DMS114 treated with DMSO at 0.1 percent for 48 hours (cell line): ENCODE measurements at regions not wholly inside any gene's neighbourhood (a gene's known extent, or its start where the extent isn't known, plus 50 kb on each side); places are given as distances from the start of the nearest gene placed in this dataset.

Experiments
- DNase-seq: peaks from one replicate; lab custom pipeline; 2025; ENCODE audit not compliant: unreplicated experiment; lab: John Stamatoyannopoulos, UW

DNA sequence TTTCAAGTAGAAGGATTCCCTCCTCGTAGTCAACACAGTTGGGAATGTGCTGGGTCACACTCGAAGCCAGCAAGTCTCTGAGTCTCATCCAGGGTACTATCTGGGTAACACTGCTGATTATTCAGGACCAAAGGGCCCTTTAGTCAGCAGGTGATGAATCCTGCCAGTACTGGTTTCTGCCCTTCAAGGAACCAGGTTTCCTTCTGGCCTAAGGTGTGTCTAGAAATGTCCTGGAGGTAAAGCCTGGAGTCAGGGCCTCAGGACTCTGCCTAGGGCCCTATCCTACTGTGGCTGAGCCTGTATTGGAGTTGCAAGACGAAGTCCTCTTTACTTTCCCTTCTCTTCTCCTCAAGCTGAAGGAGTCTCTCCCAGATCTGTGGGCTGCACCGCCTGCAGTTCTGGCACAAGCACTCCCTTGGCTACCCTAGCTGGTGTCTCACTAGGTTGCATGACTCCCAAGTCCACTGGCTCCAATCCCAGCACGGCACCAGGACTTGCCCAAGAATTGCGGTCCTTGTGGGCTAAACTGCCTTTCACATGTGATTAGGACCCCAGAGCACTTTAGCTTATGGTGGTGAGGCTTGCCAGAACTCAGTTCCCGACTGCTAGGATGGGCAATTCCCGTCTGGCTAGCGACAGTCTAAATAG lies 193.7 kb upstream of the PDE3A start:
- no peak for DNase-seq

DNA sequence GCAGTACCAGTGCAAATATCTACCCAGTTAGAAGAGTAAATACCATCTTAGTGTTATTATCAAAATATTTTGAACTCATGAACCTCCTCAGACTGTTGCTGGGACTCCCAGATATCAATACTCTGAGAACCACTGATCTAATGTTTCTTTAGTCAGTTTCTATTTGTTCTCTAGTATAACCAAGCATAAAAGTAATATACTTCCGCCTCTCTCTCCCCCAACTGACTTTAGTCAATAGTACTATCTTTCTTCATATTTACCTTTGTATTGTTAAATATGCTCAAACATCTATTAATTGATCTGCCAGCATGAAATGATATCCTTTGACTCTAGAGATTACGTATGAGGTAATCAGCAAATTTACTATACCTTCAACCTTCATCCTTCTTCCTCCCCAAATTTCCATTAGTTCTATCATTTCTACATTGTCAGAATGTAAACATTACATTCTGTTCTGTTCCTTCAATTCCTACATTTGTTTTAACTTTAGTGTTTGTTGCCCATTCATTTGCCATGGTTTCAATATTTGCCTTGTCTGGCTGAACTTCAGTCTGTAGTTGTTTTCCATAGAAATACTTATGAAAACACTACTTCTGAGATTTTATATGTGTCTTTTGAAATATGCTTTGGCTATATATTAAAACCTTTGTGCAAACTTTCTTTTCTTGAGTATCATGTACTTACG lies 192.5 kb upstream of the PDE3A start:
- DNase-seq: no peak

DNA sequence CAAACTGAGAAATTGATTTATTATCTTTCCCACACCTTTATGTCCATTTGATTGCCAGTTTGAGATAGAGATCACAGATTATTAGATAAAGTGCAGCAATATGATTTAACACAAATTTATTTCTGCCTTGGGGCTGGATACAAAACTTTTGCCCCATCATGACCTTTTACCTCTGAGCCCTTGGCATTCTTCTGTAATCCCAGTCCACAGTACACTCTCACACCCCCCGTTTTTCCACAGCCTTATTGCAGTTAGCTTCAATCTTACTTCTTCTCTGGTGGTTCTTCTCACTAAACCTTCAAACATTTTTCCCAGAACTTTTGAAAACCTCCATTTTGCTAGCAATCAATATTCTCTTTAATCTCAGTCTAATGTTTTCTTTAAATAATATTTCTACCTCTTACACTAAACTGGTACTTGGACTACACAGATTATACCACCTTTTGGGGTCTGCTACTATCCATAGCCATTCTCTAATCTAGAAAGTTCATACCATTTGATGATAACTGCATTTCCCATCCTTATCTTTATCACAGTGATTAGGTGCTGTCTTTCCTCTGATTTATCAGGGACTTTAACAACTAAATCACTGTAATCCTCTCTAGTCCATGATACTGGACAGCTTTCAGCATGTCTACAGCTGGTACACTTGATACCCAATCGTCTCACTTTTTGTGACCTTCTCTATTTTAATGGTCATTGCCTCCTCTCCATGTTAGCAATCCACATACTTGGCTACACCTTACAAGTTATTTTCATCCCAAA lies 186.7 kb upstream of the PDE3A start:
- no peak for DNase-seq

DNA sequence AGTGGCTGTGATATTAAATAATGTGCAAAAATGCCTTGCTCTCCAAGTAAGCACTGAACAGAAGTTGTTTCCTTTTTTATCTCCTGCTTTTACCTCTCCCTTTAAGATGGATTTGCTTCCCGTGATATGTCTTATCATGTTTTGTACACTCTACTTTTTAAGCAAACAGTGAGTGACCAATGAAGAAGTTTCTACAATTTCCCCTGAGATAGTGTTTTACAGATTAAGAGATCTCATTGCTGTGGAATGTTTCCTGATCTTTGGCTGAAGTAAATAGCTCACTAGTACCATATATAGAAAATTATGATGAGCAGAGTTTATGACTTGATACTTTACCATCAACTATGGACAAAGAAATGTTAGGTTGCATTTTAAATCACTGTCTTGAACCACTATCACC lies 184.8 kb upstream of the PDE3A start:
- no peak for DNase-seq

DNA sequence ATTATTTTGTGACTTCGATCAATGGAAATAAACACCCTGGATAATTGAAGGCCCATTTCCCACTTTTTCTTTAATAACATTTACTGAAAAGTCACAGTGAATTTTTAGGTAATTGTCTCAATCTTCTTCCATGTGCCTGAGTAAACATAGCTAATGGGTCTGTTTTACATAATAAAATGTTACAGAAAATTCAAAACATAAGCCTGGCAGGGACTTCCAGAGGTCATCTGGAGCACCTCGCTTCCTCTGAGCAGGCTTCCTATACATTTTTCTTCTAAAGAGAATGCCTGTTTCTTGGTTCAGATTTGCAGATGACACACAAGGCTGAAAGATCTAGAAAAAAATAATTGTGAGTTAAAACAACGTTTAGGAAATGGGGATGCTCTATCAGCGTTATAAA lies 183.8 kb upstream of the PDE3A start:
- DNase-seq: no peak

DNA sequence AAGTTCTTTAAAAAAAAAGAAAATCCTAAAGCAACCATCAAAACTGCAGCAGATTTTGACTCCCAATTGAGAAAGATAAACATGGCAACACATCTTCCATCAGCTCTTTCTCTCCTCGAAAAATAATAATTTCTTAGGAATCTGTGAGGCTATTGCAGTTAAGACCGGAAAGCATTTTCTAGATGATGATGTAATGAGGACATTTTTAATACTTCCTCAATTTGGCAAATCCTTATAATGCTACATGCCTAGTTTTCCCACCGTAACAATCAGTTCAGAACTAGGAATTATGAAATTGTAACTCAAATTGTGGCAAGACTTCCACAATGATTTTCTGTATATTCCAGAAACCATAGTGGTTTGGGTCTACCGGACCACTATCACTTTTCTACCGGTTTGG lies 180.9 kb upstream of the PDE3A start:
- no peak for DNase-seq

DNA sequence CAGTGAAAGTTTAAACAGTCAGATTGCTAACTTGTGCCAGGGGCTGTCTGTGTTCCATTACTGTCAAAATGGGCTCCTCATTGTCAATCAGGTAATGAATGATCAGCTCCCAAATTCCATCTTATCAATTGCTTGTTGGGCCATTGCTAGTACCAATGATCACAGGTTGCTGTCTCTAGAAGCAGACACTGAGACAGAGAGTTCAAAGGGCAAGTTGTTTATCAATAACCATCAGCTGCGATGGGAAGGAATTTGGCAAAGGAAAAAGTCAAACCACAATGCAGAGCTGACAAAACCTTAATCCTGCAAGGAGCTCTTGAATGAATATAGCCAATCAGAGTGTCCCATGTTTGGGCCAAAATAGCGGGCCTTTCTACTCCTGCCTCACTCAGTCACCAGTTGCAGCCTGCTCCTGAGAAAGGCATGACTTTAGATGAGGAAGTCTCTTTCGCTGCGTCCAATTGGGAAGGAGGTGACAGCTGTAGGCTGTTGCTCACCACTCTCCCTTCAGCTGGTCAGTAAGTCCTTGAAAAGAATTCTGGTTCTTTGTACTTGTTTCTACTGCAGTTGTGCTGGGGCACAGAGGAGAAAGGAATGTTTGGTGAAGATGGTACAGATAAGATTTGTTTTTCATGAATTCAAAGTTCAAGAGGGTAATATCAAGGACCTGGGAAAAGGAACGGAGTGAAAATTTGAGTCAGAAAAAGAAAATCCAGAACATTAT lies 179.2 kb upstream of the PDE3A start:
- DNase-seq: no peak

DNA sequence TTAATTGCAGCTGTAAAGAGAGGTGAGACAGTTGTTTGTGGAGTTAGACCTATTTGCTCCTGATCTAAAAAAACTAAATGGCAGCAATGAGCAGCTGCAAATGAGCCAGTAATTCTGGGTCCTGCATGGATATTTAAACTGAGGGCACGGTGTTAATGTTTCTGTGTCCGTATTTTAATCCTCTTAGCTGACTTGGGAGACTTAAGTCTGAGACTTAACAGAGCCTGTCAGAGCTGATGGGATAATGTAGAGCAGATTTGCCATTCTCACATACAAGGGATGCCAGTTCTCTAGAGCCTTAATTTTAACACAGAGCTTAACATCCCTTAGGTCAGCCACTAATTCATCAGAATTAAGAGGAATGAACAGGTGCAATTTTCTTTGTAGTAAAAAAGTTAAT lies 178.6 kb upstream of the PDE3A start:
- DNase-seq: no peak

DNA sequence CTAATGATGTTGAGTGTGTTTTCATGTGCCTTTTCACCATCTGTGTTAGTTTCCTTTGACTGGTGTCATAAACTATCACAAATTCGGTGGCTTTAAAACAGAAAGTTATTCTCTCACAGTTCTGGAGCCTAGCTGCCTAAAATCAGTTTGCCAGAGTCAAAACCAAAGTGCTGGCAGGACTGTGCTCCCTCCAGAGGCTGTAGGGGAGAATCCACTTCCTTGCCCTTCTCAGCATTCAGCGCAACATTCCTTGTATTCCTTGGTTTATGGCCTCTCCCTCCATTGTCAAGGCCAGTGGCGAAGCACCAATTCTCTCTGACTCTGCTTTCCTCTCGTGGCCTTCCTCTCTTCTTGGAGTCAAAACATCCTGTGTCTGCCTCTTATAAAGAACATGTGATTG lies 174.2 kb upstream of the PDE3A start:
- DNase-seq: no peak

DNA sequence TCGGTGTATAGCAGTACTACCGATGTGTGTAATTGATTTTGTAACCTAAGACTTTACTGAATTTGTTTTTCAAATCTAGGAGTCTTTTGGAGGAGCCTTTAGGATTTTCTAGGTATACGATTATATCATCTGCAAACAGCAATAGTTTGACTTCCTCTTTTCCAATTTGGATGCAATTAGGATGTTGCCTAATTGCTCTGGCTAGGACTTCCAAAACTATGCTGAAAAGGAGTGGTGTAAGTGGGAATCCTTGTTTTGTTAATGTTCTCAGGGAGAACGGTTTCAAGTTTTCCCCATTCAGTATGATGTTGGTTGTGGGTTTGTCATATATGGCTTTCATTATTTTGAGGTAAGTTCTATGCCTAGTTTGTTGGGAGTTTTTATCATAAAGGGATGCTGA lies 171.6 kb upstream of the PDE3A start:
- DNase-seq: no peak

DNA sequence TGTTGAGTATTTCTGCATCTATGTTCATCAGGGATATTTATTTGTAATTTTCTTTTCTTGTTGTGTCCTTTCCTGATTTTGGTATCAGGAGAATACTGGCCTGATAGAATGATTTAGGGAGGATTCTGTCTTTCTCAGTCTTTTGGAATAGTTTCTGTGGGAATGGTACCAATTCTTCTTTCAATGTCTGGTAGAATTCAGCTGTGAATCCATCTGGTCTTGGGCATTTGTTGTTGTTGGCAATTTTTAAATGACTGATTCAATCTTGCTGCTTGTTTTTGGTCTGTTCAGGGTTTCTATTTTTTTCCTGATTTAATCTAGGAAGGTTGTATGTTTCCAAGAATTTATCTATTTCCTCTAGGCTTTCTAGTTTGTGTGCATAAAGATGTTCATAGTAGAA lies 170.9 kb upstream of the PDE3A start:
- no peak for DNase-seq

DNA sequence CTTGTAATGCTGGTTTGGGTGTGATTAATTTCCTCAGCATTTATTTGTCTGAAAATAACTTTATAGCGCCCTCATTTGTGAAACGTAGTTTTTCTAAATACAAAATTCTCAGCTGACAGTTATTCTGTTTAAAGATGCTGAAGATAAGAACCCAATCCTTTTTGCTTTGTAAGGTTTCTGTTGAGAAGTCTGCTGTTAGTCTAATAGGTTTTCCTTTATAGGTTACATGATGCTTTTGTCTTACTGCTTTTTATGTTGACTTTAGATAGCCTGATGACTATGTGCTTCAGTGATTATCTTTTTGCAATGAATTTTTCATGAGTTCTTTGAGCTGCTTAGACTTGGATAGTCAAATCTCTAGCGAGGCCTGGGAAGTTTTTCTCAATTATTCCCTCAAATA lies 168.6 kb upstream of the PDE3A start:
- DNase-seq: no peak

DNA sequence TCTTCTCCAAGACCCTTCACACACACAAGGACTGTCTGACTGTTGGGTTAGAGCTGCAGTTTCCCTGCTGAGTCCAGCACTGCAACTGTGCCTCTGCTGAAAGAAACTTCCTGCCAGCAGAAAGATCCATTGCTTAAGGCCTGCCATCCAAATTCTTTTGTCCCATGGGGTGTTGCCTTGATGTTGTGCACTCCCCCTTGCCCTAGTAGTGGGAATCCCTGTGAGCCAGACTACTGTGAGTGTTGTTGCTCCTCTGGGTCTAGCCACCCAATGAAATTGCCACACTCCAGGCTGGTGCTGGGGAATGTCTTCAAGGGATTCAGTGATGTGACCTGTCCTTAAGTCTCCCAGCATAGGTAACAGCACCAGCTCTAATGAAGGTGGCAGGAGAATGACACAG lies 166.6 kb upstream of the PDE3A start:
- no peak for DNase-seq

DNA sequence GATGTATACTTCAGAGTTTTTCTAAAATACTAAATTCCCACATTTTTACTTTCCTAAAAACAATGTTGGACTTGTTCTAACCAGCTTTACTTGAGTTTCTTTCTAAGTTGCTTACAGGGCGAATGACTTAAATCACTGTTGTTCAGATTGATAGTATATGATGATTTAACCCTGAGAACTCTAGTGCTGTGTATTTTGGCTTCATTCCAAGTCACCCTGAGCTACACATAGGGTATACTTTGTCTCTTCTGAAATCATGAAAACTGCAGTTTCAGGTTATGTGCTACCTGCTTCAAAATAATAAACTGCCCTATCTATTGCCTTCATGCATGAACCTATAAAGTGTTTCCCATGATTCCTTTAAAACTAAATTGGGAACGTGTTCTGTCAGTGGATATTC lies 162.5 kb upstream of the PDE3A start:
- peak; percentile 36 for DNase-seq

DNA sequence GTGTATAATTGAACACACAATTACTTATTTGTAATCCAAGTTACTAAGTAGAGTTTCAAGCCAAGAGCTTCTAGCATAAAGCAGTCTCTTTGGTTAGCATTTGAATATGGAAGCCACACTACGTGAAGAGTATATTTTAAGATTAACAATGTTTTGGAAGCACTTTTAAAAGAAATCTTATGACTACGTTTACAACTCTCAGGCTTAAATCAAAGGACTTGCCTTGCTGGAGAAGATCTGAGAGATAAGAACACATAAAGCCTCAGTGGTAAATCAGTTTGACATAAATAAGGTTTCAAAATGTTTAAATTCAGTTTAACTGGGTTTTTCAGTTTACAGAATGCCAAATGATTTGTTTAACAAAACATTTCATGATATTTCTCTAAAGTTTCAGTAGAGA lies 161.9 kb upstream of the PDE3A start:
- DNase-seq: no peak

DNA sequence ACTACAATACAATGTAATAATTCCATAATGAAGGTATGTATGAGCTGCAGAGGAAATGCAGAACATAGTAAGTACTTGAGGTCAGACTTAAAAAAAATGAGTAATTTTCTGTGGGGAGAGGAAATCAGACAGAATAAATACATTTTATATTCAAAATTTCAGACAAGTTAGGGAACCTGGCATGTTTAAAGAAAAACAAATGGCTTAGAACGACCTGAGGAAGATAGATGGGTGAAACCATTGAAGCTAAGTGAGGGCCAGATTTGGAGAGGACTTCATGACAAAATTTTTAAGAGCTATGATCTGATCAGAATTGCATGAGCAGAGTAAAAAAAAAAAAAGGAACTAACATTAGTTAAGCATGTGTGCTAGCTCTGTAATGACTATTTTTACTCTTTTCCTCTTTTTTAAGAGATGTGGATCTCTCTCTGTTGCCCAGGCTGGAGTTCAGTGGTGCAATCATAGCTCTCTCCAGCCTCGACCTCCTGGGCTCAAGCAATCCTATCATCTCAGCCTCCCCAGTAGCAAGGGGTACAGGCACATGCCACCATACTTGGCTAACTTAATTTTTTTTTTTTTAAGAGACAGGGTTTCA lies 157.6 kb upstream of the PDE3A start:
- DNase-seq: no peak

DNA sequence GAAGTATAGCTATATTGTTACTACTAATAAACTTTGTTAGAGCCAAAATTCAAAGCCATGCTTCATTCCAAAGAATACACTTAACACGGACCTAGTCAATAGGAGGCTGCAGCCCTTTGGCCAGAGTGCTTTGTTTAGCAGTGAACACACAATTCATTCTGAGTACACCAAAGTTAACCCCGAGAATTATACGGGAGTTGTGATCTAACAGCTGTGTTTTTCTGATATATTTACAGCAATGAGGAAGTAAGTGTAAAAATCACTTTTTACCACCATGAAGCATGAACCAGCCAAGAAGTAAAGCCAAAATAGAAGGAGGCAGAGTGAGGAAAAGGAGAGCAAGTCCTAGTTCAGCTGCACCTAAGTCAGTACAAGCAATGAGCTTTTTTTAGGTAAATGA lies 156.8 kb upstream of the PDE3A start:
- DNase-seq: no peak

DNA sequence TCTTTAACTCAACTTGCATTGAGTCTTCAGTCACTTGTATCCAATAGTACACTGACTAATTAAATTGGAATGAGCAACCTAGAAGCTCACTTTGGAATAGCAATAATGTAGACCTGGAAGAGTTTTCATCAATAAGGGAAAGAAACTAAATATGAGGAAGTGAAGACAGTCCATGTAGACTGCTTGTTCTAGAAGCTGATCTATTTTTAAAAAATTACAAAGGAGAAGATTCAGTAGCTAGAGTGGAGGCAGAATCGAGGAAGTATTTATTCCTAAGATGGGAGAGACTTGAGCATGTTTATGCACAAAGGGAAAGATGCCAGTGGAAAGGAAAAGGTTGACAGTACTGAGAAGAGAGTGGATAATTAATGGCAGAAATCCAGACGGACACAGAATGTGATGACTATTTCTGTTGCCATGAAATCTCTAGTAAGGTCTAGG lies 156.3 kb upstream of the PDE3A start:
- peak; percentile 57 for DNase-seq

DNA sequence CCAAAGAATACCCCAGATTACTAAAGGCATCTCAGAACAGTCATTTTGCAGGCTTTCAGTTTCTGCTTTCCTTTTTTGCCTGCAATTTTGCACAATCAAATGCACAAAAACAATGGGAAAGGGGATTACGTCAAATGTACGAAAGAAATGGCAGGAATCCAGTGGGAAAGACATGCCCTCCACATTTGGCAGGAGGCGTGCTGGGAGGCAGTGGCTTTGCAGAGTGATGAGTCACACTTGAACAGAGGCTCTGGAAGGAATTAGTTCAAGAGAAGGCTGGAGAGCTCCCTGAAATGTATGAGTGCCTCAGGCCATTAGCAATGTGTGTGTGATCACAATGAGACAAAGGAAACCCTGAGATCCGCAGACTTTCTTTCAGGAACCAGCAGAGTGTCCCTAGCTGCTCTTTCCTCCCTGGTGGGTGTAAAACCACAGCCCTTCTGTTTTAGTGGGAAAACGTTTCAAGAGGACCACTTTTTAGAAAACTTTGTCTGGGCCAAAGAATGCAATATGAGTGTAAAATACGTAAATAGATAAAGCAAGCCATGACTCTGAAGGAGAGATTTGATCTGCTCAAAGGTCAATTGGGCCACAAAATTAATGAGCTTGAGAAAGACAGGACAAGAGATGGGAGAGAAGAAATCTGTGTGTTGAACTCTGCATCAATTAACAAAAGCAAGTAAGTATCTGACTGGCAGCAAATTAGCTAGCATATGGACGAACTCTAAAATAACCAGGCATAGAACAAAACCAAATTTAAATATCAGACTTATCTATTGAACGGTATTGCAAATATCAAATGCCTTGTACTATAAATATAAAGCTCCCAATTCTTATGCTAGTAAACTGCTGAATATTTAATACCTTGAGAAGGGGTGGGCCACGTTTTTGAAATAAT lies 155.4 kb upstream of the PDE3A start:
- DNase-seq: peak; percentile 74
